OCI-LY7 (cell line): ENCODE measurements at regions not wholly inside any gene's neighbourhood (a gene's known extent, or its start where the extent isn't known, plus 50 kb on each side); places are given as distances from the start of the nearest gene placed in this dataset.

Experiments
- CTCF ChIP-seq: fragments of 200-600 bp; sonication (generic); conservative IDR thresholded peaks from 2 replicates; pipeline ENCODE4 v1.5.1; 2014; ENCODE audit warnings: mild to moderate bottlenecking, antibody characterized with exemption, low read length, moderate library complexity, mixed read lengths
- EZH2phosphoT487 ChIP-seq: fragments of 200-600 bp; sonication (generic); IDR thresholded peaks from 2 replicates; pipeline ENCODE4 v1.6.1; 2018; ENCODE audit warnings: low read depth, borderline replicate concordance, mild to moderate bottlenecking, mixed run types, antibody characterized with exemption, low read length, moderate library complexity, mixed read lengths

- TF ChIP-seq CTCF (no peak), EZH2phosphoT487 (no peak)
Observed at GRCh38 chr10:60479305-60480020, 89.8 kb upstream of the ANK3 start.
